GM12878 (cell line): ENCODE measurements at regions not wholly inside any gene's neighbourhood (a gene's known extent, or its start where the extent isn't known, plus 50 kb on each side); places are given as distances from the start of the nearest gene placed in this dataset.

Experiments
- ASH2L ChIP-seq: fragments of 300-600, 200-600 bp; sonication (generic); IDR thresholded peaks from 2 replicates; pipeline ENCODE4 v1.6.1; 2017; ENCODE audit warnings: low read depth, mild to moderate bottlenecking, borderline replicate concordance
- CBX3 ChIP-seq: fragments of 200-600 bp; sonication (generic); IDR thresholded peaks from 2 replicates; pipeline ENCODE4 v1.6.1; 2016; ENCODE audit warnings: low read depth, borderline replicate concordance
- EGR1 ChIP-seq, 2 experiments: IDR thresholded peaks; 1 replicate in 1 of 2; 2 replicates in 1 of 2; pipeline ENCODE4 v1.6.1; 2011 to 2012; ENCODE audit warnings: low read depth in 2 of 2, low read length in 2 of 2, borderline replicate concordance in 1 of 2, mild to moderate bottlenecking in 1 of 2, moderate library complexity in 1 of 2
- KAT2A ChIP-seq: conservative IDR thresholded peaks from 2 replicates; pipeline ENCODE4 v1.6.1; 2011; ENCODE audit warnings: low read depth, low read length; ENCODE audit not compliant: control insufficient read depth
- LARP7 ChIP-seq: fragments of 450-650 bp; IDR thresholded peaks from 2 replicates; pipeline ENCODE4 v1.6.1; 2017; ENCODE audit warnings: mild to moderate bottlenecking
- NFYB ChIP-seq: IDR thresholded peaks from 2 replicates; pipeline ENCODE4 v1.6.1; 2011; ENCODE audit warnings: low read depth, mild to moderate bottlenecking, low read length, improper control_type of control experiment, moderate library complexity; ENCODE audit not compliant: insufficient read depth
- NR2F1 ChIP-seq: fragments of 450-650 bp; conservative IDR thresholded peaks from 2 replicates; pipeline ENCODE4 v1.6.1; 2017; ENCODE audit warnings: mild to moderate bottlenecking
- NRF1 ChIP-seq: conservative IDR thresholded peaks from 2 replicates; pipeline ENCODE4 v1.6.1; 2011; ENCODE audit warnings: mild to moderate bottlenecking, low read depth, low read length, improper control_type of control experiment
- PAX8 ChIP-seq: fragments of 450-650 bp; IDR thresholded peaks from 2 replicates; pipeline ENCODE4 v1.6.1; 2017; ENCODE audit warnings: mild to moderate bottlenecking, moderate library complexity
- RBBP5 ChIP-seq: fragments of 200-600 bp; sonication (generic); conservative IDR thresholded peaks from 2 replicates; pipeline ENCODE4 v1.6.1; 2016
- SMAD5 ChIP-seq: IDR thresholded peaks from 2 replicates; pipeline ENCODE4 v1.6.1; 2016; ENCODE audit warnings: antibody characterized with exemption, low read depth
- SP1 ChIP-seq: IDR thresholded peaks from one replicate; pipeline ENCODE4 v1.6.1; 2011; ENCODE audit warnings: low read depth, low read length
- SRF ChIP-seq, 2 experiments: IDR thresholded peaks; 2 replicates each; pipeline ENCODE4 v1.6.1; 2011; ENCODE audit warnings: low read depth in 2 of 2, low read length in 2 of 2, mild to moderate bottlenecking in 1 of 2, moderate library complexity in 1 of 2
- YY1 ChIP-seq: IDR thresholded peaks from 2 replicates; pipeline ENCODE4 v1.6.1; 2011; ENCODE audit warnings: low read depth, mild to moderate bottlenecking, low read length
- ZNF622 ChIP-seq: fragments of 450-650 bp; IDR thresholded peaks from 2 replicates; pipeline ENCODE4 v1.6.1; 2017; ENCODE audit warnings: mild to moderate bottlenecking, inconsistent platforms
- TF ChIP-seq, protein P1 (sequence below): fragments of 450-650 bp; formaldehyde crosslinking; IDR thresholded peaks from 2 replicates; pipeline ENCODE4 v1.4.0; 2022; ENCODE audit warnings: mild to moderate bottlenecking, moderate library complexity
- TF ChIP-seq, protein P2 (sequence below): fragments of 450-650 bp; IDR thresholded peaks from 2 replicates; pipeline ENCODE4 v1.6.1; 2018; ENCODE audit warnings: mild to moderate bottlenecking, low read depth, moderate library complexity; ENCODE audit not compliant: partially characterized antibody
- TF ChIP-seq, protein P3 (sequence below): IDR thresholded peaks from 2 replicates; pipeline ENCODE4 v1.6.1; 2011; ENCODE audit warnings: borderline replicate concordance, low read depth, mild to moderate bottlenecking, moderate library complexity, low read length; ENCODE audit not compliant: insufficient read depth, poor library complexity, severe bottlenecking
- TF ChIP-seq, protein P4 (sequence below): IDR thresholded peaks from 2 replicates; pipeline ENCODE4 v1.6.1; 2011; ENCODE audit warnings: low read depth, low read length, improper control_type of control experiment, borderline replicate concordance
- TF ChIP-seq, protein P5 (sequence below): IDR thresholded peaks from 2 replicates; pipeline ENCODE4 v1.6.1; 2012; ENCODE audit warnings: mild to moderate bottlenecking, low read depth, low read length

DNA sequence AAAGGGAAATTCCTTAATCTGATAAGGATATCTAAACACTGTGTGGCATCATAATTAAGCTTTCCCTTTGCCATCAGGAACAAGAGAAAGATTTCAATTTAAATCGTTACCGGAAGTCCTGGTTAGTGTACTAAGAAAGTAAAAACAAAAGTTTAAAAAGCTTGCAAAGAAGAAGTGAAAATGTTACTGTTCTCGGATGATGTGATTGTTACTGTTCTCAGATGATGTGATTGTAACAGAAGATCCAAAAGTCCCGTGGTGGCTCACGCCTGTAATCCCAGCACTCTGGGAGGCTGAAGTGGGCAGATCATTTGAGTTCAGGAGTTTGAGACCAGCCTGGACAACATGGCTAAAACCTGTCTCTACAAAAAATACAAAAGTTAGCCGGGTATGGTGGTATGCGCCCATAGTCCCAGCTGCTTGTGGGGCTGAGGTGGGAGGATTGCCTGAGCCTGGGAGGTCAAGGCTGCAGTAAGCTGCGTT is 62.5 kb downstream of the RGS12 start (continued):
- TF ChIP-seq, protein P1, sequence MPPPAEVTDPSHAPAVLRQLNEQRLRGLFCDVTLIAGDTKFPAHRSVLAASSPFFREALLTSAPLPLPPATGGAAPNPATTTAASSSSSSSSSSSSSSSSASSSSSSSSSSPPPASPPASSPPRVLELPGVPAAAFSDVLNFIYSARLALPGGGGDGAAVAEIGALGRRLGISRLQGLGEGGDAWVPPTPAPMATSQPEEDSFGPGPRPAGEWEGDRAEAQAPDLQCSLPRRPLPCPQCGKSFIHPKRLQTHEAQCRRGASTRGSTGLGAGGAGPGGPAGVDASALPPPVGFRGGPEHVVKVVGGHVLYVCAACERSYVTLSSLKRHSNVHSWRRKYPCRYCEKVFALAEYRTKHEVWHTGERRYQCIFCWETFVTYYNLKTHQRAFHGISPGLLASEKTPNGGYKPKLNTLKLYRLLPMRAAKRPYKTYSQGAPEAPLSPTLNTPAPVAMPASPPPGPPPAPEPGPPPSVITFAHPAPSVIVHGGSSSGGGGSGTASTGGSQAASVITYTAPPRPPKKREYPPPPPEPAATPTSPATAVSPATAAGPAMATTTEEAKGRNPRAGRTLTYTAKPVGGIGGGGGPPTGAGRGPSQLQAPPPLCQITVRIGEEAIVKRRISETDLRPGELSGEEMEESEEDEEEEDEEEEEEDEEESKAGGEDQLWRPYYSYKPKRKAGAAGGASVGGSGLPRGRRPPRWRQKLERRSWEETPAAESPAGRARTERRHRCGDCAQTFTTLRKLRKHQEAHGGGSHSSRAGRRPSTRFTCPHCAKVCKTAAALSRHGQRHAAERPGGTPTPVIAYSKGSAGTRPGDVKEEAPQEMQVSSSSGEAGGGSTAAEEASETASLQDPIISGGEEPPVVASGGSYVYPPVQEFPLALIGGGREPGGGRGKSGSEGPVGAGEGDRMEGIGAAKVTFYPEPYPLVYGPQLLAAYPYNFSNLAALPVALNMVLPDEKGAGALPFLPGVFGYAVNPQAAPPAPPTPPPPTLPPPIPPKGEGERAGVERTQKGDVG (CRISPR knock-in tag), result no peak
- no peak for TF ChIP-seq NR2F1
- TF ChIP-seq NRF1, result no peak
- TF ChIP-seq RBBP5, result no peak
- no peak for TF ChIP-seq SMAD5
- no peak for TF ChIP-seq PAX8
- TF ChIP-seq YY1, result no peak
- no peak for TF ChIP-seq KAT2A
- TF ChIP-seq SRF (IDR thresholded peaks at IDR 0.05; ENCODE audit: low read depth in 2 of 2, low read length in 2 of 2), result no peak
- no peak for TF ChIP-seq SP1
- TF ChIP-seq NFYB, result no peak
- TF ChIP-seq, protein P2, sequence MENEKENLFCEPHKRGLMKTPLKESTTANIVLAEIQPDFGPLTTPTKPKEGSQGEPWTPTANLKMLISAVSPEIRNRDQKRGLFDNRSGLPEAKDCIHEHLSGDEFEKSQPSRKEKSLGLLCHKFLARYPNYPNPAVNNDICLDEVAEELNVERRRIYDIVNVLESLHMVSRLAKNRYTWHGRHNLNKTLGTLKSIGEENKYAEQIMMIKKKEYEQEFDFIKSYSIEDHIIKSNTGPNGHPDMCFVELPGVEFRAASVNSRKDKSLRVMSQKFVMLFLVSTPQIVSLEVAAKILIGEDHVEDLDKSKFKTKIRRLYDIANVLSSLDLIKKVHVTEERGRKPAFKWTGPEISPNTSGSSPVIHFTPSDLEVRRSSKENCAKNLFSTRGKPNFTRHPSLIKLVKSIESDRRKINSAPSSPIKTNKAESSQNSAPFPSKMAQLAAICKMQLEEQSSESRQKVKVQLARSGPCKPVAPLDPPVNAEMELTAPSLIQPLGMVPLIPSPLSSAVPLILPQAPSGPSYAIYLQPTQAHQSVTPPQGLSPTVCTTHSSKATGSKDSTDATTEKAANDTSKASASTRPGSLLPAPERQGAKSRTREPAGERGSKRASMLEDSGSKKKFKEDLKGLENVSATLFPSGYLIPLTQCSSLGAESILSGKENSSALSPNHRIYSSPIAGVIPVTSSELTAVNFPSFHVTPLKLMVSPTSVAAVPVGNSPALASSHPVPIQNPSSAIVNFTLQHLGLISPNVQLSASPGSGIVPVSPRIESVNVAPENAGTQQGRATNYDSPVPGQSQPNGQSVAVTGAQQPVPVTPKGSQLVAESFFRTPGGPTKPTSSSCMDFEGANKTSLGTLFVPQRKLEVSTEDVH, result no peak
- TF ChIP-seq ZNF622, result no peak
- TF ChIP-seq LARP7, result no peak
- TF ChIP-seq, protein P3, sequence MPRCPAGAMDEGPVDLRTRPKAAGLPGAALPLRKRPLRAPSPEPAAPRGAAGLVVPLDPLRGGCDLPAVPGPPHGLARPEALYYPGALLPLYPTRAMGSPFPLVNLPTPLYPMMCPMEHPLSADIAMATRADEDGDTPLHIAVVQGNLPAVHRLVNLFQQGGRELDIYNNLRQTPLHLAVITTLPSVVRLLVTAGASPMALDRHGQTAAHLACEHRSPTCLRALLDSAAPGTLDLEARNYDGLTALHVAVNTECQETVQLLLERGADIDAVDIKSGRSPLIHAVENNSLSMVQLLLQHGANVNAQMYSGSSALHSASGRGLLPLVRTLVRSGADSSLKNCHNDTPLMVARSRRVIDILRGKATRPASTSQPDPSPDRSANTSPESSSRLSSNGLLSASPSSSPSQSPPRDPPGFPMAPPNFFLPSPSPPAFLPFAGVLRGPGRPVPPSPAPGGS, result no peak
- TF ChIP-seq ASH2L, result no peak
- TF ChIP-seq, protein P4, sequence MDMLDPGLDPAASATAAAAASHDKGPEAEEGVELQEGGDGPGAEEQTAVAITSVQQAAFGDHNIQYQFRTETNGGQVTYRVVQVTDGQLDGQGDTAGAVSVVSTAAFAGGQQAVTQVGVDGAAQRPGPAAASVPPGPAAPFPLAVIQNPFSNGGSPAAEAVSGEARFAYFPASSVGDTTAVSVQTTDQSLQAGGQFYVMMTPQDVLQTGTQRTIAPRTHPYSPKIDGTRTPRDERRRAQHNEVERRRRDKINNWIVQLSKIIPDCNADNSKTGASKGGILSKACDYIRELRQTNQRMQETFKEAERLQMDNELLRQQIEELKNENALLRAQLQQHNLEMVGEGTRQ, result no peak
- no peak for TF ChIP-seq CBX3
- no peak for TF ChIP-seq EGR1 (IDR thresholded peaks at IDR 0.05; ENCODE audit: borderline replicate concordance in 1 of 2, low read depth in 2 of 2, low read length in 2 of 2)
- TF ChIP-seq, protein P5, sequence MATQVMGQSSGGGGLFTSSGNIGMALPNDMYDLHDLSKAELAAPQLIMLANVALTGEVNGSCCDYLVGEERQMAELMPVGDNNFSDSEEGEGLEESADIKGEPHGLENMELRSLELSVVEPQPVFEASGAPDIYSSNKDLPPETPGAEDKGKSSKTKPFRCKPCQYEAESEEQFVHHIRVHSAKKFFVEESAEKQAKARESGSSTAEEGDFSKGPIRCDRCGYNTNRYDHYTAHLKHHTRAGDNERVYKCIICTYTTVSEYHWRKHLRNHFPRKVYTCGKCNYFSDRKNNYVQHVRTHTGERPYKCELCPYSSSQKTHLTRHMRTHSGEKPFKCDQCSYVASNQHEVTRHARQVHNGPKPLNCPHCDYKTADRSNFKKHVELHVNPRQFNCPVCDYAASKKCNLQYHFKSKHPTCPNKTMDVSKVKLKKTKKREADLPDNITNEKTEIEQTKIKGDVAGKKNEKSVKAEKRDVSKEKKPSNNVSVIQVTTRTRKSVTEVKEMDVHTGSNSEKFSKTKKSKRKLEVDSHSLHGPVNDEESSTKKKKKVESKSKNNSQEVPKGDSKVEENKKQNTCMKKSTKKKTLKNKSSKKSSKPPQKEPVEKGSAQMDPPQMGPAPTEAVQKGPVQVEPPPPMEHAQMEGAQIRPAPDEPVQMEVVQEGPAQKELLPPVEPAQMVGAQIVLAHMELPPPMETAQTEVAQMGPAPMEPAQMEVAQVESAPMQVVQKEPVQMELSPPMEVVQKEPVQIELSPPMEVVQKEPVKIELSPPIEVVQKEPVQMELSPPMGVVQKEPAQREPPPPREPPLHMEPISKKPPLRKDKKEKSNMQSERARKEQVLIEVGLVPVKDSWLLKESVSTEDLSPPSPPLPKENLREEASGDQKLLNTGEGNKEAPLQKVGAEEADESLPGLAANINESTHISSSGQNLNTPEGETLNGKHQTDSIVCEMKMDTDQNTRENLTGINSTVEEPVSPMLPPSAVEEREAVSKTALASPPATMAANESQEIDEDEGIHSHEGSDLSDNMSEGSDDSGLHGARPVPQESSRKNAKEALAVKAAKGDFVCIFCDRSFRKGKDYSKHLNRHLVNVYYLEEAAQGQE, result no peak
